Activated CD4-positive, alpha-beta T cell treated with anti-CD3 and anti-CD28 coated beads, Interleukin-2, amount 10 ng/mL, durations not matched to agents 7 days and 5 days (primary cell): ENCODE measurements at regions not wholly inside any gene's neighbourhood (a gene's known extent, or its start where the extent isn't known, plus 50 kb on each side); places are given as distances from the start of the nearest gene placed in this dataset.

Experiments used
- CTCF ChIA-PET: fragments of 350-600 bp; sonication (Branson Sonifier 250); formaldehyde crosslinking; loops from one replicate; lab custom pipeline; 2021; ENCODE audit warnings: antibody characterized with exemption; lab: Charles Lee
- POLR2A ChIA-PET: fragments of 350-600 bp; sonication (Branson Sonifier 250); formaldehyde crosslinking; loops from one replicate; lab custom pipeline; 2021; ENCODE audit warnings: antibody characterized with exemption; lab: Charles Lee
- DNase-seq: peaks from one replicate; pipeline ENCODE4 v3.0.0-alpha.2; 2020
- H3K27ac Mint-ChIP-seq: one replicate; pipeline ENCODE4 v1.8.0; 2021; ENCODE audit warnings: mild to moderate bottlenecking, moderate library complexity, mixed read lengths
- H3K27me3 Mint-ChIP-seq: one replicate; pipeline ENCODE4 v1.8.0; 2021; ENCODE audit warnings: mixed read lengths
- H3K36me3 Mint-ChIP-seq: one replicate; pipeline ENCODE4 v1.8.0; 2021; ENCODE audit warnings: low read depth, mixed read lengths
- H3K4me1 Mint-ChIP-seq: one replicate; pipeline ENCODE4 v1.8.0; 2021; ENCODE audit warnings: mixed read lengths
- H3K4me3 Mint-ChIP-seq: one replicate; pipeline ENCODE4 v1.8.0; 2021; ENCODE audit warnings: mild to moderate bottlenecking, moderate library complexity, mixed read lengths
- H3K9me3 Mint-ChIP-seq: one replicate; pipeline ENCODE4 v1.8.0; 2021; ENCODE audit warnings: mixed read lengths

GRCh38 chr2:38178119-38178518, 102.2 kb upstream of the CYP1B1 start:
- Mint-ChIP-seq H3K27me3 (peaks cover 45% of the 10 kb centered on the region), H3K9me3 (no peaks in the 10 kb centered on the region), H3K4me1 (no peaks in the 10 kb centered on the region), H3K36me3 (no peaks in the 10 kb centered on the region), H3K4me3 (no peak overlapping the region), H3K27ac (no peak overlapping the region)
- ChIA-PET POLR2A (no interaction called here), CTCF (interaction anchor here (1.2 kb wide), 1 partner anchor 26 kb away, joined by 4 read pairs; no protein-coding TSS in a partner anchor)
- no peak for DNase-seq

GRCh38 chr2:38176619-38177021, 100.7 kb upstream of the CYP1B1 start:
- Mint-ChIP-seq H3K36me3 (no peaks in the 10 kb centered on the region), H3K27me3 (peaks cover 44% of the 10 kb centered on the region), H3K9me3 (no peaks in the 10 kb centered on the region), H3K4me3 (no peak overlapping the region), H3K27ac (no peak overlapping the region), H3K4me1 (no peaks in the 10 kb centered on the region)
- ChIA-PET CTCF (no interaction called here), POLR2A (no interaction called here)
- no peak for DNase-seq

GRCh38 chr2:38174646-38175423, 98.9 kb upstream of the CYP1B1 start:
- CTCF ChIA-PET: interaction anchor here (0.6 to 1.5 kb wide), 2 partner anchors 12 to 20 kb away, joined by 3 read pairs; no protein-coding TSS in a partner anchor
- no peak overlapping the region for H3K27ac Mint-ChIP-seq
- DNase-seq: no peak
- POLR2A ChIA-PET: no interaction called here
- H3K27me3 Mint-ChIP-seq: peaks cover 51% of the 10 kb centered on the region
- no peak overlapping the region for H3K4me3 Mint-ChIP-seq
- no peaks in the 10 kb centered on the region for H3K36me3 Mint-ChIP-seq
- H3K4me1 Mint-ChIP-seq: no peaks in the 10 kb centered on the region
- H3K9me3 Mint-ChIP-seq: no peaks in the 10 kb centered on the region

DNA sequence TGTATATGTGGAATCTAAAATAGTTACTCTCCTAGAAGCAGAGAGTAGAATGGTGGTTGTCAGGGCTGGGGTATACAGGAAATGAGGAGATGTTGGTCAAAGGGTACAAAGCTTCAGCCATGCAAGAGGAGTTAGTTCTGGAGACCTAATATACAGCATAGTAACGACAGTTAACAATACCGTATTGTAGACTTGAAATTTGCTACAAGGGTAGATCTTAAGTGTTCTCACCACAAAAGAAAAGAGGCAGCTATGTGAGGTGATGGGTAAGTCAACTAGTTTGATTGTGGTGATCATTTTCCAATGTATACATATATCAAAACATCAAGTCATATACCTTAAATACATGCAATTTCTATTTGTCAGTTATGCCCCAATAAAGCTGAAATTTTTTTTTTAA, 98.2 kb upstream of the CYP1B1 start:
- H3K4me1 Mint-ChIP-seq: no peaks in the 10 kb centered on the region
- H3K9me3 Mint-ChIP-seq: no peaks in the 10 kb centered on the region
- H3K27ac Mint-ChIP-seq: no peak overlapping the region
- POLR2A ChIA-PET: no interaction called here
- peaks cover 49% of the 10 kb centered on the region for H3K27me3 Mint-ChIP-seq
- H3K36me3 Mint-ChIP-seq: no peaks in the 10 kb centered on the region
- no peak overlapping the region for H3K4me3 Mint-ChIP-seq
- CTCF ChIA-PET: interaction anchor here (1.5 kb wide), 1 partner anchor 20 kb away, joined by 3 read pairs; no protein-coding TSS in a partner anchor
- DNase-seq: no peak

DNA sequence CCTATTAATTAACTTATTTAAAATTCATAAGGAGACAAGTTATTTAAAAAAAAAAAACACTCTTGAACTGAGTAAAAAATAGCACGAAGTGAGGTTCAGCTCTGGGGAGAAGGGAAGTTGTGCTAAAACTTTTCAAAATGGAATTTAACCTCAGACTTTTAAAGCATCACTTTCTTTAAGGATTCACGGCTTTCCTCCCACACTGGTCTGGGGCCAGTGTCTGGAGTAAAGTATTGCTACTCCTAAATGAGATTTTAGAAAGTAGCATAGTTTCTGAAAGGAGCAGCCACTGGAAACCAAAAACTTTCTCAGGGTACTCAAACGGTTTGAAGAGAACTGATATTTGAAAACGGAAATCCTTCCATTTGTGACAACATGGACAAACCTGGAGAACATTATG, 97.7 kb upstream of the CYP1B1 start:
- Mint-ChIP-seq H3K36me3 (no peaks in the 10 kb centered on the region), H3K4me3 (no peak overlapping the region), H3K27ac (no peak overlapping the region), H3K4me1 (no peaks in the 10 kb centered on the region), H3K9me3 (no peaks in the 10 kb centered on the region), H3K27me3 (peaks cover 47% of the 10 kb centered on the region)
- DNase-seq: no peak
- ChIA-PET CTCF (no interaction called here), POLR2A (no interaction called here)

DNA sequence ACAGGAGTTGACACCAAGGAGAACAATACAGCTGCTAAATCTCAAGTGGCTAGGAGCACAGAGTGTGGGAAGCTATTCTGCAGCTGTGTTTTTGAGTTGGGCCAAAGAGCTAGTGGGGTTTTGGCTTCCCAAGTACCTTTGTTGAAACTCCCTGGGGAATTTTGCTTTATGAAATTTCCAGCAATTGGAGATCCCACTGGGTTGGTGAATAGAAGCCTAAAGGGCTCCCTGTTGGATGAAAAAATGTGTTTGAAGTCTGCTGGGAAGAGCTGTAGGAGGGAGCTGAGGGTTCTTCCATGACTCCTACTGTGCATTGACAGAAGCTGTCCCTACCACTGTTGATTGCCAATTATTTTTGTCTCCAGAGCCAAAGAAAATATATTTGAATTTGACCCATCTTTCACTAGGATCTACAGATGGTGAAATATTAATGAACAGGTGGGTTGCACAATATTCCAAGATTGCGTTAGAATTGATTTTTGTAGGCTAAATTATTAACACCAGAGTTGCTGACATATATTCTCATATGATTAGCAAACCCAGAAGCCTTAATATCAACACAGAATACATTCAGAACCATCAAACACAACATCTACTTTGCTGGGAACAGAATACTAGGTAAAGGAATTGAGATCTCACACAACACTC, 95.4 kb upstream of the CYP1B1 start:
- Mint-ChIP-seq H3K4me3 (no peak overlapping the region), H3K9me3 (no peaks in the 10 kb centered on the region), H3K36me3 (no peaks in the 10 kb centered on the region), H3K4me1 (no peaks in the 10 kb centered on the region), H3K27ac (no peak overlapping the region), H3K27me3 (peaks cover 43% of the 10 kb centered on the region)
- CTCF ChIA-PET: interaction anchor here (1.8 kb wide), 1 partner anchor 8 kb away, joined by 4 read pairs; no protein-coding TSS in a partner anchor
- no peak for DNase-seq
- POLR2A ChIA-PET: no interaction called here

DNA sequence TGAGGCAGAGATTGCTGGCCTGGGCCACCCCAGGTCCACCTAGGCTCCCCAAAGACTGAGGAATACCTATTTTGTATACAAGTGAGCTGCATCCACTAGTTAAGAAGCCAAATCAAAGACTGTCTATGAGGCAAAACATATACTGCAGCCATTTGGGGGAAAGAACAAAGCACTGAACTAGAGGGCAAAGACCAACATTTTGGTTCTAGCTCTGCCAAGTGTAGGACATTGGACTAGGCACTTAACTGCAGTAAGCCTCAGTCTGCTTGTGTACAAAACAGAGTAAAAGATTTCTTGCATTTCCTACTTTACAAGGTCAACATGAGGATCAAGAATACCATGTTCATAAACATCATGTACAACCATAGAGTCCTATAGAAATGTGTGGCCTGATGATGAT, 94.8 kb upstream of the CYP1B1 start:
- Mint-ChIP-seq H3K27me3 (peaks cover 41% of the 10 kb centered on the region), H3K27ac (no peak overlapping the region), H3K36me3 (no peaks in the 10 kb centered on the region), H3K4me3 (no peak overlapping the region), H3K4me1 (no peaks in the 10 kb centered on the region), H3K9me3 (no peaks in the 10 kb centered on the region)
- DNase-seq: no peak
- CTCF ChIA-PET: interaction anchor here (1.8 kb wide), 1 partner anchor 8 kb away, joined by 4 read pairs; no protein-coding TSS in a partner anchor
- POLR2A ChIA-PET: no interaction called here

DNA sequence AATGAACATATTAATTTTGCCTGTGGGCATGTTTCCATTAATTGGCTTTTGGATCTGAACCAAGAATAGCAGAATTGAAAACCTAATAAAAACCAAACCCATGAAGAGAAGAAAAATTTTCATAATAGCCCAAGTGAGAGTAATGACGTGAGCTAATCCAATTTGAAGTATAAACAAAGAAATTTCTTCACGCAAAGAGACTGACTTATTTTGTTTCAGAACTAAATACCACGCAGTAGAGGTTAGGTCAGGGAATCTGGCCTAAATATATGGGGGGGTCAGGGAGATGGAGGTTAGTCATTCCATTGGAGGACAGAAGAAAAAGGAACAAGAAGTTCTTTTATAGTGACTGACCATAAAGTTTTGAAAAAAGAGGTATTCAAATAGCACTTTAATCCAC, 94.1 kb upstream of the CYP1B1 start:
- Mint-ChIP-seq H3K27me3 (peaks cover 37% of the 10 kb centered on the region), H3K27ac (no peak overlapping the region), H3K36me3 (no peaks in the 10 kb centered on the region), H3K9me3 (no peaks in the 10 kb centered on the region), H3K4me3 (no peak overlapping the region), H3K4me1 (no peaks in the 10 kb centered on the region)
- ChIA-PET CTCF (no interaction called here), POLR2A (no interaction called here)
- no peak for DNase-seq

- POLR2A ChIA-PET: no interaction called here
- no peak overlapping the region for H3K27ac Mint-ChIP-seq
- CTCF ChIA-PET: no interaction called here
- H3K4me3 Mint-ChIP-seq: no peak overlapping the region
- DNase-seq: no peak
- H3K27me3 Mint-ChIP-seq: peaks cover 30% of the 10 kb centered on the region
- no peaks in the 10 kb centered on the region for H3K9me3 Mint-ChIP-seq
- no peaks in the 10 kb centered on the region for H3K36me3 Mint-ChIP-seq
- no peaks in the 10 kb centered on the region for H3K4me1 Mint-ChIP-seq
Measured at GRCh38 chr2:38168710-38169480, 92.9 kb upstream of the CYP1B1 start.

DNA sequence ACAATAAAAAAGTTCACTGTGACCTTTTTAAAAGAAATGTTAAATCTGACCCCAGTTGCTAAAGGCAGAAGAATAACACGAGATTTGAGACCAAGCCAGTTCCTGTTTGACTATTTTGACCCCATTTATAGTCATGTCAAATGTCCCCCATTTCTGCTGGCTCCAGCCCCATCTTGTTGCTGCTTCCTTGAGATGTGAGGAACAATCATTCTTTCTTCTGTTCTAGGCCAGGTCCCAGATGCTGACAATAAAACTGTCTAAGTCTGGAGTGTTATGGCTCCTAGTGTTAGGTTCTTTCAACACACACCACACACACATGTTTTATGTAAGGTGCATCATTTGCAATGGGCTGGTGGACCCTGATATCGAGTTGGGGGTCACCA, 92.0 kb upstream of the CYP1B1 start:
- H3K27ac Mint-ChIP-seq: no peak overlapping the region
- peaks cover 33% of the 10 kb centered on the region for H3K27me3 Mint-ChIP-seq
- no peaks in the 10 kb centered on the region for H3K9me3 Mint-ChIP-seq
- POLR2A ChIA-PET: no interaction called here
- no peaks in the 10 kb centered on the region for H3K4me1 Mint-ChIP-seq
- CTCF ChIA-PET: no interaction called here
- no peak overlapping the region for H3K4me3 Mint-ChIP-seq
- no peak for DNase-seq
- no peaks in the 10 kb centered on the region for H3K36me3 Mint-ChIP-seq

GRCh38 chr2:38165698-38166097, 89.7 kb upstream of the CYP1B1 start:
- no peak overlapping the region for H3K27ac Mint-ChIP-seq
- H3K36me3 Mint-ChIP-seq: no peaks in the 10 kb centered on the region
- peaks cover 31% of the 10 kb centered on the region for H3K27me3 Mint-ChIP-seq
- H3K4me1 Mint-ChIP-seq: no peaks in the 10 kb centered on the region
- CTCF ChIA-PET: interaction anchor here (0.5 kb wide), 1 partner anchor 114 kb away, joined by 3 read pairs; no protein-coding TSS in a partner anchor
- H3K9me3 Mint-ChIP-seq: no peaks in the 10 kb centered on the region
- no peak overlapping the region for H3K4me3 Mint-ChIP-seq
- POLR2A ChIA-PET: no interaction called here
- no peak for DNase-seq

DNA sequence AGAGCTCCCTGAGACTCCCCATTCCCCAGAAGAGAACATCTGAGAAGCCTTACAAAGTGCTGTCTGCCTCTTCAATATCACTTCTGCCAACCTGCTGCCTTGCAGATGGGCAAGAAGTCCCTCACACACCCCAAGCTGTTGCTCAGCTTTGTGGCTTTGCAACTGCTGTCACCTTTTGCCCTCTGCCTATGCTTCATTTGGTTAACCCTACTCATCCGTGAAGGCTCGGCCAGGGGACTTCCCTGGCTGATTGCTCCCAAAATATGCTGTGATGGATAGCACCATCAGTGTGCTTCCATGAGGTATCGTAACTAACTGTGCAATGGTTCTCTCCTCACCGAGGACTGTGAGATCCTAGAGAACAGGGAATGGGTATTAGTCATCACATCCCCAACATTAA, 88.9 kb upstream of the CYP1B1 start:
- ChIA-PET CTCF (no interaction called here), POLR2A (no interaction called here)
- H3K27me3 Mint-ChIP-seq: peaks cover 35% of the 10 kb centered on the region
- H3K4me1 Mint-ChIP-seq: no peaks in the 10 kb centered on the region
- no peaks in the 10 kb centered on the region for H3K36me3 Mint-ChIP-seq
- H3K9me3 Mint-ChIP-seq: no peaks in the 10 kb centered on the region
- no peak overlapping the region for H3K27ac Mint-ChIP-seq
- DNase-seq: no peak
- no peak overlapping the region for H3K4me3 Mint-ChIP-seq

DNA sequence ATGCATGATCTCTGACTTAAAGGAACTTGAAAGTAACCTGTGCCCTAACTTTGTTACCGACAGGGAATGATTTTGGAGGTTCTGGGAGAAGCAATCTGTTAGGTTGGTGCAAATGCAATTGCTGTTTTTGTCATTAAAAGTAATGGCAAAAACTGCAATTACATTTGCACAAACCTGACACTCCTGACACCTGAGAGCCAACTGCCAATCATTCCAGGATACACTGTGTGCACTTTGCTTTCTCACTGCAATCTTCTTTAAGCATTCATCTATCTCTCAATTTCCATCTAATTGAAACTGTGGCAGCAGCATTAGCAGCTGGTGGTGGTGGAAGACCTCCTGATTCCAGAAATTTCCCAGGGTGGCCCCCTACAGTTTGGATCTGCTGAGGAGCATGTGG, 87.6 kb upstream of the CYP1B1 start:
- Mint-ChIP-seq H3K27ac (no peak overlapping the region), H3K36me3 (no peaks in the 10 kb centered on the region), H3K9me3 (no peaks in the 10 kb centered on the region), H3K4me1 (no peaks in the 10 kb centered on the region), H3K27me3 (peaks cover 32% of the 10 kb centered on the region), H3K4me3 (no peak overlapping the region)
- DNase-seq: no peak
- ChIA-PET CTCF (interaction anchor here (0.6 to 1.3 kb wide), 2 partner anchors 8 to 311 kb away, joined by 4 read pairs; no protein-coding TSS in a partner anchor), POLR2A (no interaction called here)
